Sigmoid colon (tissue), 4 donors: ENCODE measurements at regions not wholly inside any gene's neighbourhood (a gene's known extent, or its start where the extent isn't known, plus 50 kb on each side); places are given as distances from the start of the nearest gene placed in this dataset.

Source experiments
- EP300 ChIP-seq, 4 donors: sonication (generic); formaldehyde crosslinking; IDR thresholded peaks; one replicate each; pipeline ENCODE4 v1.6.1; 2017; ENCODE audit warnings: antibody characterized with exemption in 4 of 4
- TF ChIP-seq, protein P1 (sequence below), 4 experiments: fragments of 450-650 bp in 3 of 4; fragments of 200-600 bp in 1 of 4; IDR thresholded peaks; one replicate each; pipeline ENCODE4 v1.5.1; 2016 to 2019; ENCODE audit warnings: antibody characterized with exemption in 4 of 4, mild to moderate bottlenecking in 3 of 4, moderate library complexity in 2 of 4

DNA sequence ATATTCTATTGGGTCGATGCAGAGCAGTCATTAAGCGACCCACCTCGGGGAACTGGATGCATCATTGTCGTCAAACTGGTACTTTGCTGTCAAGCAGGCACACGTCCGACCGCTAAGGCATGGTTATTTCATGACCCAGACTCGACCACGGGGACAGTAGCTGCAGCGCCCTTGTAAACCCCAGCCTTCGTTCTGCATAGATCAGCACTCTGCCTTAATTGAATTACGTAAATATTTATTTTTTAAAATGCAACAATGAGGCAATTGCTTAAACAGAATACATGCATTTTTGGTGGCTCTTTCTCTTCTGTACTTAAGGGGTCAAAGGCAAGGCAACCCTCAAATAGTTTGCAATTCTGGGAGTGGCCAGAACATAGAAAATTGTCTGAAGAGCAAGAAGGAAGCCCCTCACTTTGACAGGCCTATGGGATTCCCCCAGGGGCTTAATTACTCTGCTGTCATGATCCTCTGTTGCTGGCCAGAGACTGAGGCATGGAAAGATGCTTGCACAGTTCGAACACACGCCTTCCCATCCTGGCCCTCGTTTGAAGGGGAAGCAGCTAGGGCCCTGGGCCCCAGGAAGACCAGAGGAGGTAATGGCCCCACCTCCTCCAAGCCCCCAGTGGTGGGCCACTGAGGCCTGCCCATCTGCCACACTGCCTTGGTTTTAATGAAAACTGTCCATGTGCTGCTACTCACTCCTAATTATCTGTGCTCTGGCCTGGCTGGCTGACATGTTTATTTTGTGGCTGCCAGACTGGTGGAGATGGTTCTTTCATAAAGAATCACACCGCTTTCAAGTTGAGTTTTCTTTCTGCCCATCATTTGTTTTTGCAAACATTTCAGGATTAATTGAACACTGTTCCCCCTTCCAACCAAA lies 169.7 kb upstream of the MAST4 start:
- no peak for TF ChIP-seq EP300 (IDR thresholded peaks at IDR 0.05)
- TF ChIP-seq, protein P1, sequence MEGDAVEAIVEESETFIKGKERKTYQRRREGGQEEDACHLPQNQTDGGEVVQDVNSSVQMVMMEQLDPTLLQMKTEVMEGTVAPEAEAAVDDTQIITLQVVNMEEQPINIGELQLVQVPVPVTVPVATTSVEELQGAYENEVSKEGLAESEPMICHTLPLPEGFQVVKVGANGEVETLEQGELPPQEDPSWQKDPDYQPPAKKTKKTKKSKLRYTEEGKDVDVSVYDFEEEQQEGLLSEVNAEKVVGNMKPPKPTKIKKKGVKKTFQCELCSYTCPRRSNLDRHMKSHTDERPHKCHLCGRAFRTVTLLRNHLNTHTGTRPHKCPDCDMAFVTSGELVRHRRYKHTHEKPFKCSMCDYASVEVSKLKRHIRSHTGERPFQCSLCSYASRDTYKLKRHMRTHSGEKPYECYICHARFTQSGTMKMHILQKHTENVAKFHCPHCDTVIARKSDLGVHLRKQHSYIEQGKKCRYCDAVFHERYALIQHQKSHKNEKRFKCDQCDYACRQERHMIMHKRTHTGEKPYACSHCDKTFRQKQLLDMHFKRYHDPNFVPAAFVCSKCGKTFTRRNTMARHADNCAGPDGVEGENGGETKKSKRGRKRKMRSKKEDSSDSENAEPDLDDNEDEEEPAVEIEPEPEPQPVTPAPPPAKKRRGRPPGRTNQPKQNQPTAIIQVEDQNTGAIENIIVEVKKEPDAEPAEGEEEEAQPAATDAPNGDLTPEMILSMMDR (IDR thresholded peaks at IDR 0.05): no peak
